ENCODE measurements at regions not wholly inside any gene's neighbourhood (a gene's known extent, or its start where the extent isn't known, plus 50 kb on each side); places are given as distances from the start of the nearest gene placed in this dataset.

DNA sequence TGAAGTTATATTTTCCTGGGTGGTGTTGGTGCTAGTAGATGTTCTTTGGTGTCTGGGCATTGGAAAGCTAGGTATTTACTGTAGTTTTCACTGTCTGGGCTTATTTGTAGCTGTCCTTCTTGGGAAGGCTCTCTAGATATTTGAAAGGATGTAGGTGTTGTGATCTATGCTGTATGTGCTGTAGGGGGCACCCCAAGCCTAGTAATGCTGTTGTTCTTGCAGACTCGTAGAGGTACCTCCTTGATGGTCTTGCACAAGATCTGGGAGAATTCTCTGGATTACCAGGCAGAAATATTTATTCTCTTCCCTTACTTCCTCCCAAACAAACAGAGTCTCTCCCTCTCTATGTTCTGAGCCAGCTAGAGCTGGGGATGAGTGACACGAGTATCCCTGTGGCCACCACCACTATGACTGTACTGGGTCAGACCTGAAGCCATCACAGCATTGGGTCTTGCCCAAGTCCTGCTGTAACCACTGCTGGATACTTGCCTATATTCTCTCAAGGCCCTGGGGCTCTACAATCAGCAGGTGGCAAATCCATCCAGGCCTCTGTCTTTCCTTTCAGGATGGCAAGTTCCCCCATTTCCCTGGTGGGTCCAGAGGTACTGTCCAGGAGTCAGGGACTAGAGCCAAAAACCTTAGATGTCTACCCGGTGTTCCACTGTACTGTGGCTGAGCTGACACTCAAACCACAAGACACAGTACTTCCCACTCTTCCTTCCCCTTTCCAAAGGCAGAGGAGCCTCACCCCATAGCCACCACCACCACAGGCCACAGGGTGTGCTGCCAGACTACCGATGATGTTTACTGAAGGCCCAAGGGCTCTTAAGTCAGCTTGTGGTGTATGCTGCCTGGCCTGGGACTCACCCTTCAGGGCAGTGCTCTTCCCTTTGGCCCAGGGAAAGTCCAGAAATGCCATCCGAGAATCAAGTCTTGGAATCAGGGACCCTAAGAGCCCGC, 195.2 kb upstream of the DPPA4 start:
- FAIRE-seq (peak; percentile 40), DNase-seq (ENCODE audit: low read depth) (peak; percentile 55)
- H3K27me3 ChIP-seq (ENCODE audit: control insufficient read depth, insufficient read depth, low read length): no peaks in the 10 kb centered on the region
- TF ChIP-seq, protein P1, sequence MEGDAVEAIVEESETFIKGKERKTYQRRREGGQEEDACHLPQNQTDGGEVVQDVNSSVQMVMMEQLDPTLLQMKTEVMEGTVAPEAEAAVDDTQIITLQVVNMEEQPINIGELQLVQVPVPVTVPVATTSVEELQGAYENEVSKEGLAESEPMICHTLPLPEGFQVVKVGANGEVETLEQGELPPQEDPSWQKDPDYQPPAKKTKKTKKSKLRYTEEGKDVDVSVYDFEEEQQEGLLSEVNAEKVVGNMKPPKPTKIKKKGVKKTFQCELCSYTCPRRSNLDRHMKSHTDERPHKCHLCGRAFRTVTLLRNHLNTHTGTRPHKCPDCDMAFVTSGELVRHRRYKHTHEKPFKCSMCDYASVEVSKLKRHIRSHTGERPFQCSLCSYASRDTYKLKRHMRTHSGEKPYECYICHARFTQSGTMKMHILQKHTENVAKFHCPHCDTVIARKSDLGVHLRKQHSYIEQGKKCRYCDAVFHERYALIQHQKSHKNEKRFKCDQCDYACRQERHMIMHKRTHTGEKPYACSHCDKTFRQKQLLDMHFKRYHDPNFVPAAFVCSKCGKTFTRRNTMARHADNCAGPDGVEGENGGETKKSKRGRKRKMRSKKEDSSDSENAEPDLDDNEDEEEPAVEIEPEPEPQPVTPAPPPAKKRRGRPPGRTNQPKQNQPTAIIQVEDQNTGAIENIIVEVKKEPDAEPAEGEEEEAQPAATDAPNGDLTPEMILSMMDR (IDR thresholded peaks at IDR 0.05; ENCODE audit: insufficient read depth, low read length, severe bottlenecking): peak; percentile 47
- H3K36me3 ChIP-seq (ENCODE audit: control insufficient read depth, insufficient read depth, low read length): no peaks in the 10 kb centered on the region
- H3K4me3 ChIP-seq (ENCODE audit: low read depth, low read length): no peak overlapping the region

DNA sequence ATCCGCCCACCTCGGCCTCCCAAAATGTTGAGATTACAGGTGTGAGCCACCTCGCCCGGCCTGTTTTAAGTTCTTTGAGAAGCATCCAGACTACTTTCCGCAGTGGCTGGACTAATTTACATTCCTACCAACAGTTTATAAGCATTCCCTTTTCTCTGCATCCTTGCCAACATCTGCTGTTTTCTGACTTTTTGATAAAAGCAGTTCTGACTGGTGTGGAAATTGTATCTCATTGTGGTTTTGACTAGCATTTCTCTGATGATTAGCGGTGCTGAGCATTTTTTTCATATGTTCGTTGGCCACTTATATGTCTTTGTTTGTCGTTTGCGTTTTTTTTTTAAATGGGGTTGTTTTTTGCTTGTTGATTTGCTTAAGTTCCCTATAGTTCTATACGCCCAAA, 208.4 kb upstream of the DPPA4 start:
- DNase-seq (ENCODE audit: low read depth) (no peak), FAIRE-seq (no peak)
- no peaks in the 10 kb centered on the region for H3K27me3 ChIP-seq (ENCODE audit: control insufficient read depth, insufficient read depth, low read length)
- H3K4me3 ChIP-seq (ENCODE audit: low read depth, low read length): no peak overlapping the region
- TF ChIP-seq, protein P1 (IDR thresholded peaks at IDR 0.05; ENCODE audit: insufficient read depth, low read length, severe bottlenecking): no peak
- no peaks in the 10 kb centered on the region for H3K36me3 ChIP-seq (ENCODE audit: control insufficient read depth, insufficient read depth, low read length)

DNA sequence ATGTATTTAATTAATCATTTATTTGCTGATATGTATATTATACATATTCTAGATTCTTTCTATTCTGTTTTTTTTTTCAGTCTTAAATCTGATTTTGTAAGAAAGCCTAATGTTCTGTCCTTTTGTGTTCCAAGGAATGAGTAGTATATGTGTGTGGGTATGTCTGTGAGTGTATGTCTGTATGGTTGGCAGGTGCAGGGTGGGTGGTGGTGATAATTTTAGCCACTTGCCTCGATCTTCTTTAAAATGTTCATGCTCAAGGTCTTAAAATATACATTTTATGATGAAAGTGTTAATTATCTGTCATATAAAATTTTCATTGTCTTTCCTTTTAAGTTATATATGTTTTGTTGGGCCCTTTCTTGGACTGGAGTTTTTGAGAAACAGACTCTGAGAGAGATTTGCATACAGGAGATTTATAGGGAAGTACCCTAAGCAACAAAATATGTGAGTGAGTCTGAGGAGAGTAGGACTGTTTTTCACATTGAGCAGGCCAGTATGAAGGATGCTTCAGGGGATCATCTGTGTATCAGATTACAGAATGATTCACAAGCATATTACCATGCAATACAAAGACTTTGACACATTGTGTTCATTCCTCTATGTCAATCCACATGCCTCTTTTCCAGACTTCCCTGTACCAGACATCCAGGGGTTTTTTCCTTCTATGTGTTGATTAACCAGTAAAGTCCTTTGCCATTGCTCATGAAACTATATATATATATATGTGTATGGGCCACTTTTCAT, 211.0 kb upstream of the DPPA4 start:
- Histone ChIP-seq H3K36me3 (ENCODE audit: control insufficient read depth, insufficient read depth, low read length) (no peaks in the 10 kb centered on the region), H3K4me3 (ENCODE audit: low read depth, low read length) (no peak overlapping the region), H3K27me3 (ENCODE audit: control insufficient read depth, insufficient read depth, low read length) (no peaks in the 10 kb centered on the region)
- FAIRE-seq: no peak
- TF ChIP-seq, protein P1 (IDR thresholded peaks at IDR 0.05; ENCODE audit: insufficient read depth, low read length, severe bottlenecking): no peak
- DNase-seq (ENCODE audit: low read depth): peak; percentile 48

DNA sequence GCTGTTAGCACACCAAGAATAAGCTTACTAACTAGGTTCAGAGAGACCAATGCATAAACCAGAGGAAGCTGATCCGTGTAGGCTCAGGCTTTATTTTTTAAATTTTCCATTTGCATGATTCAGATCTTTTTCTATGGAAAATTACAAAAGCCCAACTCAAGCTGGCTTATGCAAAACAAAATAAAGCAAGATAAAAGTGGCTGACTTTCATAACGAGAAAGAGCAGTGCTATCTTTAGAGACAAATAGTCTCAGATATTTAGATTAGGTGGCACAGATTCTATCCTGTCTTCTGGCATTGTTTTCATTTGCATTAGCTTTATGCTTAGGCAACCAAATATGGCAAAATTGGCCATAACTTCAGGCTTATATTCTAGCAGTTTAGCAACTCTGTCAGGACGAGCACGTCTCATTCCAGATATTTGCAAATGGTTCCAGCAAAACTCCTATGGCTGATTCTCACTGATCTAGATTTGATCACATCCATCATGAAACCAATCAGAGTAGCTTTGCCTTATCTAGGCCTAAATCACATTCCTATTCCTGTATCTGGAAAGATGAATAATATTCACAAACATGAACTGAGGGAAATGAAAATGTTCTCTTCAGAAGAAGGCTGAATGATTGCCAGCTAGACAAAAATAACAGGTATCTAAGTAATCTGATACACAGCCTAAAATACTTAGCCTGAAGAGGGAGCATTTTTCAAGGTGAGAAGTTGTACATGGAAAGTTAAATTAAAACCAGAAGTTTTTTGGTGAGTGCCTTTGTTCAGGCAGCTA, 216.4 kb upstream of the DPPA4 start:
- FAIRE-seq: no peak
- Histone ChIP-seq H3K36me3 (ENCODE audit: control insufficient read depth, insufficient read depth, low read length) (no peaks in the 10 kb centered on the region), H3K27me3 (ENCODE audit: control insufficient read depth, insufficient read depth, low read length) (no peaks in the 10 kb centered on the region), H3K4me3 (ENCODE audit: low read depth, low read length) (no peak overlapping the region)
- peak; percentile 15 for DNase-seq (ENCODE audit: low read depth)
- TF ChIP-seq, protein P1 (IDR thresholded peaks at IDR 0.05; ENCODE audit: insufficient read depth, low read length, severe bottlenecking): peak; percentile 5

DNA sequence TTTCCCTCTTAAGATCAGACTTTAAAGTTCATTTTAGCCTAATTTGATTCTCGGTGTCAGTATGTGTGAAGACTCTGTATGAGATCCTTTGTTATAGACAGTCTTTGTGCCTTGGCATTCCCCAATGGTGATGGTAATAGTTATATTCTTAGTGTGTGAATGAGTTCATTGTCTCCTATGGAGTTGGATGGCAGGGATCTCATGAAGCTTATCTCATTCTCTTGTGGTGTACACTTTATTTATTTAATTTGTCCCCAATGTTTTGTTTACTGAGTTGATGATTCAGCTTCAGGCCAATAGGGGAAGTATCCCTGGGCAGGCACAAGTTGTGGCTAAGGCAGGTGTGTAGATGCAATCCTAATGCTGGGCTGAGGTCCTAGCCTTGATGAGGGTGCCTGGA, 222.0 kb upstream of the DPPA4 start:
- no peak for FAIRE-seq
- Histone ChIP-seq H3K36me3 (ENCODE audit: control insufficient read depth, insufficient read depth, low read length) (no peaks in the 10 kb centered on the region), H3K4me3 (ENCODE audit: low read depth, low read length) (no peak overlapping the region), H3K27me3 (ENCODE audit: control insufficient read depth, insufficient read depth, low read length) (no peaks in the 10 kb centered on the region)
- no peak for DNase-seq (ENCODE audit: low read depth)
- TF ChIP-seq, protein P1 (IDR thresholded peaks at IDR 0.05; ENCODE audit: insufficient read depth, low read length, severe bottlenecking): no peak

Data from bronchial epithelial cell (primary cell).